Panc1 (cell line): ENCODE measurements at regions not wholly inside any gene's neighbourhood (a gene's known extent, or its start where the extent isn't known, plus 50 kb on each side); places are given as distances from the start of the nearest gene placed in this dataset.

ENCODE experiments used
- ATAC-seq: fragments of 200-7000 bp; cut with Tn5 transposase; 2 replicates; pipeline ENCODE4 v1.9.1; 2020; ENCODE audit warnings: mild to moderate bottlenecking, moderate library complexity
- BruUV-seq: library from RNA; stranded (reverse); fragments of 400-500 nt; replicated peaks from 2 replicates; lab custom pipeline; 2021; lab: Mats Ljungman, UMichigan
- CTCF ChIA-PET: fragments of 300-600 bp; sonication (Branson Sonifier 250); formaldehyde crosslinking; loops from one replicate; lab custom pipeline; 2022; ENCODE audit warnings: antibody characterized with exemption; lab: Charles Lee
- POLR2A ChIA-PET: fragments of 300-600 bp; sonication (Branson Sonifier 250); formaldehyde crosslinking; loops from one replicate; lab custom pipeline; 2022; ENCODE audit warnings: antibody characterized with exemption; lab: Charles Lee
- DNase-seq: peaks from one replicate; pipeline ENCODE4 v3.0.0-alpha.2; 2010; ENCODE audit warnings: low read depth, low spot score
- H3K27ac ChIP-seq: 2 replicates; pipeline ENCODE4 v1.5.1; 2011; ENCODE audit warnings: mild to moderate bottlenecking, low read length, inconsistent platforms
- H3K27me3 ChIP-seq: fragments of 200-500 bp; sonication (Bioruptor generic); 2 replicates; pipeline ENCODE4 v1.6.0; 2014; ENCODE audit warnings: low read length, inconsistent platforms; ENCODE audit not compliant: control insufficient read depth, insufficient read depth
- H3K36me3 ChIP-seq: fragments of 200-500 bp; sonication (Bioruptor generic); 2 replicates; pipeline ENCODE4 v1.5.1; 2014; ENCODE audit warnings: inconsistent platforms, mild to moderate bottlenecking, low read length, moderate library complexity; ENCODE audit not compliant: control insufficient read depth, insufficient read depth
- H3K4me1 ChIP-seq: 2 replicates; pipeline ENCODE4 v1.5.1; 2011; ENCODE audit warnings: inconsistent platforms, mild to moderate bottlenecking, low read length, moderate library complexity; ENCODE audit not compliant: control insufficient read depth, insufficient read depth
- H3K4me3 ChIP-seq, 2 experiments: 2 replicates each; pipeline ENCODE4 v1.5.1; 2011 to 2012; ENCODE audit warnings: low read depth in 2 of 2, low read length in 2 of 2, mild to moderate bottlenecking in 2 of 2, inconsistent platforms in 1 of 2, moderate library complexity in 1 of 2
- H3K9me3 ChIP-seq: fragments of 200-500 bp; sonication (Bioruptor generic); 2 replicates; pipeline ENCODE4 v1.5.1; 2014; ENCODE audit warnings: low read depth, mild to moderate bottlenecking, inconsistent platforms, low read length, moderate library complexity; ENCODE audit not compliant: control insufficient read depth, insufficient read depth
- CTCF ChIP-seq: fragments of 450-650 bp; IDR thresholded peaks from 2 replicates; pipeline ENCODE4 v1.5.1; 2017; ENCODE audit warnings: mild to moderate bottlenecking
- POLR2AphosphoS5 ChIP-seq: IDR thresholded peaks from 2 replicates; pipeline ENCODE4 v1.6.1; 2012; ENCODE audit warnings: mild to moderate bottlenecking, low read depth, low read length, moderate library complexity
- REST ChIP-seq, 2 experiments: IDR thresholded peaks; 2 replicates each; pipeline ENCODE4 v1.6.1; 2011 to 2012; ENCODE audit warnings: low read depth in 2 of 2, control low read depth in 1 of 2, low read length in 1 of 2, mild to moderate bottlenecking in 1 of 2, moderate library complexity in 1 of 2; ENCODE audit not compliant: insufficient read depth in 1 of 2
- SIN3A ChIP-seq: IDR thresholded peaks from 2 replicates; pipeline ENCODE4 v1.6.1; 2012; ENCODE audit warnings: low read depth, mild to moderate bottlenecking, low read length, moderate library complexity, borderline replicate concordance; ENCODE audit not compliant: insufficient read depth
- TCF7L2 ChIP-seq: IDR thresholded peaks from 2 replicates; pipeline ENCODE4 v1.6.1; 2011; ENCODE audit warnings: mild to moderate bottlenecking, low read depth, low read length, inconsistent platforms
- in situ Hi-C: cut with HindIII; loops from 2 replicates; pipeline ENCODE4 v1.10.0; 2016; ENCODE audit warnings: low sequenced_read_pairs, low pct_unique_long_range_greater_than_20kb
- intact Hi-C: fragments of 100-400 bp; cut with micrococcal nuclease; formaldehyde crosslinking; loops from one replicate; pipeline ENCODE4 v1.10.0; 2022; ENCODE audit not compliant: unreplicated experiment

- H3K27me3 ChIP-seq, result no peaks in the 10 kb centered on the region
- POLR2A ChIA-PET, result interaction anchor here (0.8 kb wide), 1 partner anchor 13 kb away, joined by 4 read pairs; no protein-coding TSS in a partner anchor
- in situ Hi-C loops, result no loop called here
These were observed 272.1 kb downstream of the UACA start for GRCh38 chr15:70491201-70491621.

GRCh38 chr15:70490838-70491155 lies 272.6 kb downstream of the UACA start:
- Histone ChIP-seq H3K36me3 (no peaks in the 10 kb centered on the region), H3K4me1 (peaks cover 67% of the 10 kb centered on the region), H3K9me3 (no peaks in the 10 kb centered on the region), H3K27ac (peak overlapping the region; percentile 92), H3K4me3 (no peak overlapping the region), H3K27me3 (no peaks in the 10 kb centered on the region)
- DNase-seq, result no peak
- TF ChIP-seq SIN3A (no peak), POLR2AphosphoS5 (no peak)
- no peak for ATAC-seq
- in situ Hi-C loops (no loop called here), intact Hi-C loops (no loop called here)
- ChIA-PET POLR2A (no interaction called here), CTCF (no interaction called here)
- BruUV-seq, result no TSS peak

More at GRCh38 chr15:70491201-70491621, 272.1 kb downstream of the UACA start:
- DNase-seq (no peak), ATAC-seq (no peak)
- BruUV-seq, result no TSS peak
- no peak for TF ChIP-seq CTCF
- TF ChIP-seq SIN3A, result no peak
- TF ChIP-seq REST (IDR thresholded peaks at IDR 0.05; ENCODE audit: insufficient read depth in 1 of 2, low read depth in 2 of 2, low read length in 1 of 2), result no peak
- no peak for TF ChIP-seq POLR2AphosphoS5
- TF ChIP-seq TCF7L2, result no peak
- Histone ChIP-seq H3K36me3 (no peaks in the 10 kb centered on the region), H3K4me1 (peaks cover 71% of the 10 kb centered on the region), H3K4me3 (no peak overlapping the region), H3K9me3 (no peaks in the 10 kb centered on the region), H3K27ac (peak overlapping the region; percentile 92)
- CTCF ChIA-PET, result interaction anchor here (1.7 kb wide), 1 partner anchor 25 kb away, joined by 6 read pairs; no protein-coding TSS in a partner anchor
- intact Hi-C loops, result no loop called here

GRCh38 chr15:70490148-70490837 lies 273.1 kb downstream of the UACA start:
- H3K4me3 ChIP-seq, result no peak overlapping the region
- H3K27me3 ChIP-seq, result no peaks in the 10 kb centered on the region
- no peaks in the 10 kb centered on the region for H3K9me3 ChIP-seq
- H3K27ac ChIP-seq, result peak overlapping the region; percentile 92
- intact Hi-C loops, result no loop called here
- no TSS peak for BruUV-seq
- CTCF ChIA-PET, result no interaction called here
- in situ Hi-C loops, result no loop called here
- no peaks in the 10 kb centered on the region for H3K36me3 ChIP-seq
- peaks cover 62% of the 10 kb centered on the region for H3K4me1 ChIP-seq
- ATAC-seq (no peak), DNase-seq (no peak)
- POLR2A ChIA-PET, result interaction anchor here (1.1 kb wide), 1 partner anchor 15 kb away, joined by 7 read pairs; no protein-coding TSS in a partner anchor
- TF ChIP-seq CTCF, result no peak
- no peak for TF ChIP-seq REST (IDR thresholded peaks at IDR 0.05; ENCODE audit: insufficient read depth in 1 of 2, low read depth in 2 of 2, low read length in 1 of 2)
- TF ChIP-seq POLR2AphosphoS5, result no peak
- no peak for TF ChIP-seq TCF7L2
- no peak for TF ChIP-seq SIN3A
